ENCODE measurements at regions not wholly inside any gene's neighbourhood (a gene's known extent, or its start where the extent isn't known, plus 50 kb on each side); places are given as distances from the start of the nearest gene placed in this dataset.
"Not testable (repeated sequence)": the region's sequence is repeated elsewhere in the genome, so short reads cannot be mapped to it uniquely, and the experiment has no call there.

GRCh38 chr2:192687015-192687414 lies 492.3 kb upstream of the TMEFF2 start:
- DNase-seq, result no peak
- no peaks in the 10 kb centered on the region for H3K36me3 Mint-ChIP-seq (ENCODE audit: low read depth)
- H3K27me3 Mint-ChIP-seq (ENCODE audit: low read depth), result no peaks in the 10 kb centered on the region
- no peak overlapping the region for H3K27ac Mint-ChIP-seq
- intact Hi-C loops (cut with micrococcal nuclease), result no loop called here
- no peaks in the 10 kb centered on the region for H3K9me3 Mint-ChIP-seq
- H3K4me1 Mint-ChIP-seq (ENCODE audit: low read depth), result no peaks in the 10 kb centered on the region
- CTCF ChIA-PET, result interaction anchor here (0.6 kb wide), 1 partner anchor 70 kb away, joined by 3 read pairs; no protein-coding TSS in a partner anchor
- no peak overlapping the region for H3K4me3 Mint-ChIP-seq

GRCh38 chr2:192682511-192682910 lies 487.8 kb upstream of the TMEFF2 start:
- H3K4me3 Mint-ChIP-seq; intact Hi-C loops (cut with micrococcal nuclease); H3K36me3 Mint-ChIP-seq (ENCODE audit: low read depth); H3K27me3 Mint-ChIP-seq (ENCODE audit: low read depth); H3K4me1 Mint-ChIP-seq (ENCODE audit: low read depth); H3K9me3 Mint-ChIP-seq; H3K27ac Mint-ChIP-seq; CTCF ChIA-PET; DNase-seq: not testable (repeated sequence)

GRCh38 chr2:192675681-192676080 lies 480.9 kb upstream of the TMEFF2 start:
- H3K9me3 Mint-ChIP-seq, result no peaks in the 10 kb centered on the region
- CTCF ChIA-PET, result no interaction called here
- H3K27me3 Mint-ChIP-seq (ENCODE audit: low read depth), result peaks cover 2% of the 10 kb centered on the region
- intact Hi-C loops (cut with micrococcal nuclease), result no loop called here
- H3K27ac Mint-ChIP-seq, result no peak overlapping the region
- no peak for DNase-seq
- H3K36me3 Mint-ChIP-seq (ENCODE audit: low read depth), result no peaks in the 10 kb centered on the region
- H3K4me1 Mint-ChIP-seq (ENCODE audit: low read depth), result no peaks in the 10 kb centered on the region
- no peak overlapping the region for H3K4me3 Mint-ChIP-seq

GRCh38 chr2:192669505-192670091 lies 474.9 kb upstream of the TMEFF2 start:
- Mint-ChIP-seq H3K4me1 (ENCODE audit: low read depth) (no peaks in the 10 kb centered on the region), H3K27me3 (ENCODE audit: low read depth) (no peaks in the 10 kb centered on the region), H3K4me3 (no peak overlapping the region), H3K9me3 (no peaks in the 10 kb centered on the region), H3K27ac (no peak overlapping the region), H3K36me3 (ENCODE audit: low read depth) (no peaks in the 10 kb centered on the region)
- CTCF ChIA-PET, result interaction anchor here (0.6 to 1.1 kb wide), 2 partner anchors 10 to 16 kb away, joined by 3 read pairs; no protein-coding TSS in a partner anchor
- no peak for DNase-seq
- intact Hi-C loops (cut with micrococcal nuclease), result no loop called here

- H3K4me1 Mint-ChIP-seq (ENCODE audit: low read depth); CTCF ChIA-PET; H3K9me3 Mint-ChIP-seq; H3K27me3 Mint-ChIP-seq (ENCODE audit: low read depth); H3K27ac Mint-ChIP-seq; H3K36me3 Mint-ChIP-seq (ENCODE audit: low read depth); H3K4me3 Mint-ChIP-seq; DNase-seq; intact Hi-C loops (cut with micrococcal nuclease): not testable (repeated sequence)
These were observed 465.8 kb upstream of the TMEFF2 start for GRCh38 chr2:192660555-192660954.

- Mint-ChIP-seq H3K27ac (no peak overlapping the region), H3K9me3 (no peaks in the 10 kb centered on the region), H3K36me3 (ENCODE audit: low read depth) (no peaks in the 10 kb centered on the region), H3K4me1 (ENCODE audit: low read depth) (no peaks in the 10 kb centered on the region), H3K4me3 (no peak overlapping the region), H3K27me3 (ENCODE audit: low read depth) (no peaks in the 10 kb centered on the region)
- intact Hi-C loops (cut with micrococcal nuclease), result no loop called here
- no peak for DNase-seq
- CTCF ChIA-PET, result interaction anchor here (0.6 kb wide), 1 partner anchor 104 kb away, joined by 3 read pairs; no protein-coding TSS in a partner anchor
These were observed 462.6 kb upstream of the TMEFF2 start for GRCh38 chr2:192657362-192657761.

- DNase-seq, result no peak
- intact Hi-C loops (cut with micrococcal nuclease), result no loop called here
- H3K4me1 Mint-ChIP-seq (ENCODE audit: low read depth), result no peaks in the 10 kb centered on the region
- H3K27me3 Mint-ChIP-seq (ENCODE audit: low read depth), result no peaks in the 10 kb centered on the region
- H3K36me3 Mint-ChIP-seq (ENCODE audit: low read depth), result no peaks in the 10 kb centered on the region
- no peaks in the 10 kb centered on the region for H3K9me3 Mint-ChIP-seq
- H3K4me3 Mint-ChIP-seq, result no peak overlapping the region
- CTCF ChIA-PET, result interaction anchor here (1.1 kb wide), 1 partner anchor 8 kb away, joined by 3 read pairs; no protein-coding TSS in a partner anchor
- H3K27ac Mint-ChIP-seq, result no peak overlapping the region
These were observed 461.2 kb upstream of the TMEFF2 start for GRCh38 chr2:192655916-192656315.

- intact Hi-C loops (cut with micrococcal nuclease), result no loop called here
- no peaks in the 10 kb centered on the region for H3K9me3 Mint-ChIP-seq
- H3K27ac Mint-ChIP-seq, result no peak overlapping the region
- H3K4me1 Mint-ChIP-seq (ENCODE audit: low read depth), result no peaks in the 10 kb centered on the region
- no peak overlapping the region for H3K4me3 Mint-ChIP-seq
- H3K36me3 Mint-ChIP-seq (ENCODE audit: low read depth), result no peaks in the 10 kb centered on the region
- no peak for DNase-seq
- CTCF ChIA-PET, result no interaction called here
- H3K27me3 Mint-ChIP-seq (ENCODE audit: low read depth), result no peaks in the 10 kb centered on the region
These were observed 451.3 kb upstream of the TMEFF2 start for GRCh38 chr2:192645811-192646598.

- Mint-ChIP-seq H3K4me1 (ENCODE audit: low read depth) (no peaks in the 10 kb centered on the region), H3K4me3 (no peak overlapping the region), H3K27me3 (ENCODE audit: low read depth) (no peaks in the 10 kb centered on the region), H3K27ac (no peak overlapping the region), H3K36me3 (ENCODE audit: low read depth) (no peaks in the 10 kb centered on the region), H3K9me3 (no peaks in the 10 kb centered on the region)
- CTCF ChIA-PET, result no interaction called here
- intact Hi-C loops (cut with micrococcal nuclease), result no loop called here
- no peak for DNase-seq
These were observed 439.8 kb upstream of the TMEFF2 start for GRCh38 chr2:192634557-192634956.

- intact Hi-C loops (cut with micrococcal nuclease), result no loop called here
- no peaks in the 10 kb centered on the region for H3K27me3 Mint-ChIP-seq (ENCODE audit: low read depth)
- no peak overlapping the region for H3K27ac Mint-ChIP-seq
- no peaks in the 10 kb centered on the region for H3K9me3 Mint-ChIP-seq
- no peaks in the 10 kb centered on the region for H3K4me1 Mint-ChIP-seq (ENCODE audit: low read depth)
- DNase-seq, result no peak
- H3K36me3 Mint-ChIP-seq (ENCODE audit: low read depth), result no peaks in the 10 kb centered on the region
- CTCF ChIA-PET, result no interaction called here
- no peak overlapping the region for H3K4me3 Mint-ChIP-seq
These were observed 433.3 kb upstream of the TMEFF2 start for GRCh38 chr2:192628017-192628416.

- CTCF ChIA-PET, result no interaction called here
- Mint-ChIP-seq H3K4me3 (no peak overlapping the region), H3K27ac (no peak overlapping the region), H3K36me3 (ENCODE audit: low read depth) (no peaks in the 10 kb centered on the region), H3K9me3 (no peaks in the 10 kb centered on the region), H3K27me3 (ENCODE audit: low read depth) (no peaks in the 10 kb centered on the region), H3K4me1 (ENCODE audit: low read depth) (no peaks in the 10 kb centered on the region)
- intact Hi-C loops (cut with micrococcal nuclease), result no loop called here
- DNase-seq, result no peak
These were observed 420.4 kb upstream of the TMEFF2 start for GRCh38 chr2:192615105-192615504.

GRCh38 chr2:192604295-192604694 lies 409.6 kb upstream of the TMEFF2 start:
- no peak overlapping the region for H3K27ac Mint-ChIP-seq
- intact Hi-C loops (cut with micrococcal nuclease), result no loop called here
- no peak for DNase-seq
- H3K36me3 Mint-ChIP-seq (ENCODE audit: low read depth), result no peaks in the 10 kb centered on the region
- no peaks in the 10 kb centered on the region for H3K27me3 Mint-ChIP-seq (ENCODE audit: low read depth)
- H3K4me1 Mint-ChIP-seq (ENCODE audit: low read depth), result no peaks in the 10 kb centered on the region
- no peak overlapping the region for H3K4me3 Mint-ChIP-seq
- peaks cover 3% of the 10 kb centered on the region for H3K9me3 Mint-ChIP-seq
- CTCF ChIA-PET, result no interaction called here

- H3K4me1 Mint-ChIP-seq (ENCODE audit: low read depth); H3K36me3 Mint-ChIP-seq (ENCODE audit: low read depth); CTCF ChIA-PET; intact Hi-C loops (cut with micrococcal nuclease); DNase-seq; H3K9me3 Mint-ChIP-seq; H3K27ac Mint-ChIP-seq; H3K27me3 Mint-ChIP-seq (ENCODE audit: low read depth); H3K4me3 Mint-ChIP-seq: not testable (repeated sequence)
These were observed 403.9 kb upstream of the TMEFF2 start for GRCh38 chr2:192598649-192599048.

All from activated naive CD4-positive, alpha-beta T cell treated with anti-CD3 and anti-CD28 coated beads for 36 hours (primary cell).